Mucosa of descending colon (tissue), 3 donors: ENCODE measurements at regions not wholly inside any gene's neighbourhood (a gene's known extent, or its start where the extent isn't known, plus 50 kb on each side); places are given as distances from the start of the nearest gene placed in this dataset.

Source experiments
- ATAC-seq: fragments of 200-7000 bp; cut with Tn5 transposase; one replicate; pipeline ENCODE4 v1.9.1; 2020; ENCODE audit warnings: mild to moderate bottlenecking, moderate library complexity
- DNase-seq, 3 donors: peaks; one replicate each; pipeline ENCODE4 v3.0.0-alpha.2; 2020
- H3K36me3 ChIP-seq: fragments of 200-600 bp; one replicate; pipeline ENCODE4 v1.8.0; 2021; ENCODE audit warnings: low read depth, mild to moderate bottlenecking
- H3K4me1 ChIP-seq: fragments of 200-600 bp; one replicate; pipeline ENCODE4 v1.8.0; 2021; ENCODE audit warnings: low read depth, mild to moderate bottlenecking
- H3K4me3 ChIP-seq: fragments of 200-600 bp; one replicate; pipeline ENCODE4 v1.8.0; 2021; ENCODE audit warnings: mild to moderate bottlenecking
- H3K9me3 ChIP-seq: fragments of 200-600 bp; one replicate; pipeline ENCODE4 v1.8.0; 2021; ENCODE audit warnings: mild to moderate bottlenecking
- intact Hi-C, 2 donors: fragments of 100-400 bp; cut with DNase I in 1 of 2; cut with micrococcal nuclease in 1 of 2; formaldehyde crosslinking; loops; one replicate each; pipeline versions ENCODE4 v1.11.0 to v1.11.1; 2022; cut with DNase I, micrococcal nuclease
- TF ChIP-seq, protein P1 (sequence below): fragments of 200-600 bp; IDR thresholded peaks from one replicate; pipeline ENCODE4 v1.8.0; 2022; ENCODE audit warnings: antibody characterized with exemption, mild to moderate bottlenecking
- donor health status: DM: no; HTN: no; CAD: no; lungs with moderate emphysema.
- donor health status: DM: no; HTN: no; CAD: no.
- donor health status: DM: no; HTN: yes; CAD: no.

DNA sequence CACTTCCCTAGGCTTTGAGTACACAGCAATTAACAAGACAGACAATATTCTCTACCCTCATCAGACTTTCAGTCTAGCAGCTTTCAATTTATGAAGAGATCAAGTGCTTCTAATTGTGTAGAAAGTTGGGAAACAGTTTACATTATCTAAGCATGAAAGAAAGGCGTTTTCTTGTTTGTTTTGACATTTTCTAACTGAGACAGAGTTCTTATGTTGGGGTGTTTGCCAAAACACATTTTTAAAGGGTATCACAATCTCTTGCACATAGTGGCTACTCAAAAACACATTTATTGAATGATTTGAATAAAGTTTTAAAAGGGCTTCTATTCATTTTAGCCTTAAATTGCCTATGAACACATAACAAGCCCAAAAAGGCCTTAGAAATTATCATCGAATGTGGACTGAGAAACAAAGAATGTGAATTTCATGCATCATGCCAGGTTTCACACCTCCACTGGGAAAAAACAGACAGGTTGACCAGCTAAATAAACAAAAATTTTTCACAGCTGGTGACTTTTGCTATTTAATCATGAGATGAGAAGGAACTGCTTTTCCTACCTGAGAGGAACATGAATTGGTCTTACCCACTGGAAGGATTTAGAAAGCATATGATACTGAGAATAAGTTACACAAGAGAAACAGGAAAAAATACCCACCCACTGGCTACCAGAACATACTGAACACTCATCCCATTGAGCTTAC lies 394.5 kb upstream of the PKN2 start:
- H3K4me3 ChIP-seq = no peak overlapping the region
- no peaks in the 10 kb centered on the region for H3K9me3 ChIP-seq
- H3K4me1 ChIP-seq = no peaks in the 10 kb centered on the region
- ATAC-seq = no peak
- TF ChIP-seq, protein P1, sequence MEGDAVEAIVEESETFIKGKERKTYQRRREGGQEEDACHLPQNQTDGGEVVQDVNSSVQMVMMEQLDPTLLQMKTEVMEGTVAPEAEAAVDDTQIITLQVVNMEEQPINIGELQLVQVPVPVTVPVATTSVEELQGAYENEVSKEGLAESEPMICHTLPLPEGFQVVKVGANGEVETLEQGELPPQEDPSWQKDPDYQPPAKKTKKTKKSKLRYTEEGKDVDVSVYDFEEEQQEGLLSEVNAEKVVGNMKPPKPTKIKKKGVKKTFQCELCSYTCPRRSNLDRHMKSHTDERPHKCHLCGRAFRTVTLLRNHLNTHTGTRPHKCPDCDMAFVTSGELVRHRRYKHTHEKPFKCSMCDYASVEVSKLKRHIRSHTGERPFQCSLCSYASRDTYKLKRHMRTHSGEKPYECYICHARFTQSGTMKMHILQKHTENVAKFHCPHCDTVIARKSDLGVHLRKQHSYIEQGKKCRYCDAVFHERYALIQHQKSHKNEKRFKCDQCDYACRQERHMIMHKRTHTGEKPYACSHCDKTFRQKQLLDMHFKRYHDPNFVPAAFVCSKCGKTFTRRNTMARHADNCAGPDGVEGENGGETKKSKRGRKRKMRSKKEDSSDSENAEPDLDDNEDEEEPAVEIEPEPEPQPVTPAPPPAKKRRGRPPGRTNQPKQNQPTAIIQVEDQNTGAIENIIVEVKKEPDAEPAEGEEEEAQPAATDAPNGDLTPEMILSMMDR = no peak
- H3K36me3 ChIP-seq = no peaks in the 10 kb centered on the region
- no peak for DNase-seq
- intact Hi-C loops = no loop called here

DNA sequence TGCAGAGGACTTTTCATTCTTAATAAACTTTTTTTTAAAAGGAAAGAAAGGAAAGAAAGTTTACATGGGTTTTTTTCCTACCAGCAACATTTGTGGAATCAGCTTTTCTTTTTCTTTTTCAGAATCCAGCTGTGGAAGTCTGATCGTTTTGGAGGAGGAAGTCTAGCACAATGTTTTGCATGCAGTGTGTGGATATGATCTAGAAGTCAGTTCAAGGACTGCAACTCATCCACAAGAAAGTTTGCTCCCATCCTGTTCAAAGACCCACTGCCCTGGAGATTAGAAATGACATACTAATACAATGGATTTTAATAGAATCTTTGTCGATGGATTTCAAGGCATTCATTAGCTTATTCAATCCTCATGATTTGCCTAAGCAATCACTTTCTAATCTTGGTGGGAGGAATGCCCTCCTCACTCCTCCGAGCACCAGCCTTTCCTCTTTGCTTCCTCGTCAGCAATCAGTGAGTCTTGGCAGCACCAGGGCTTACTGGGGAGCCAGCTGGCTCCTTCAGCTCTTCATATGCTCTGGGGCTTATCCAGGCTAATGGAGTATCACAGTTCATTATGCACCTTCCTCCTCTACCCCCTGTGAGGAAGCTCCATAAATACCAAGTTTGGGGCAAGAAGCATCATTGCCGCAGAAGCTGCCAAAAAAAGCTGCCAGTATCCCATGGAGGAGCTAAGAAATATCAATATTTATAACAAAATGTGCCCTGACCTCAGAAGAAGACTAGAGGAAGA lies 392.3 kb upstream of the PKN2 start:
- H3K4me3 ChIP-seq = no peak overlapping the region
- intact Hi-C loops = no loop called here
- H3K9me3 ChIP-seq = no peaks in the 10 kb centered on the region
- no peaks in the 10 kb centered on the region for H3K36me3 ChIP-seq
- no peaks in the 10 kb centered on the region for H3K4me1 ChIP-seq
- TF ChIP-seq, protein P1 = no peak
- no peak for DNase-seq
- no peak for ATAC-seq

DNA sequence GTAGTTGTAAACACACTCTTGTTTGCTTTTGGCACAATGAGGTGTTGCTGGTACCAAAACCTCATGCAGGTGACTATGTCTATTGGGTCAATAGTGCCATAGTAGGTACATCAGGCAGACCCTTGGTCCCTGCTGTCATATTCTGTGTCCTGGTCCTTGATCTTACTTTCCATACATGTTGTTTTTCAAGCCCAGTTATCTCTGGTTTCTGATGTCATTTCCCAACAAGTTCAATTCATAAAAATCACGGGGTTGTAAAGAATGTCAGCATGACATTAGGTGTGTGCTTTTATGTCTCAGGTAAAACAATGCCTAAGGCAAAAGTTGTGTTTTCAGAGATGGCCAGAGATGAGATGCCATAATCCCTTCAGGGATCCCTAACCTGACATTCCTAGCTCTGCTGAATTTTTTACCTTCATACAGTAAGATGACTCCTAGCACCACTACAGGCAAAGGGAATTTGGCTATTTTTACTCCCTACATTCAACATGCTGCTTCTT lies 390.3 kb upstream of the PKN2 start:
- Histone ChIP-seq H3K4me3 (no peak overlapping the region), H3K9me3 (no peaks in the 10 kb centered on the region), H3K36me3 (no peaks in the 10 kb centered on the region), H3K4me1 (no peaks in the 10 kb centered on the region)
- DNase-seq = no peak
- TF ChIP-seq, protein P1 = no peak
- intact Hi-C loops = no loop called here
- no peak for ATAC-seq

DNA sequence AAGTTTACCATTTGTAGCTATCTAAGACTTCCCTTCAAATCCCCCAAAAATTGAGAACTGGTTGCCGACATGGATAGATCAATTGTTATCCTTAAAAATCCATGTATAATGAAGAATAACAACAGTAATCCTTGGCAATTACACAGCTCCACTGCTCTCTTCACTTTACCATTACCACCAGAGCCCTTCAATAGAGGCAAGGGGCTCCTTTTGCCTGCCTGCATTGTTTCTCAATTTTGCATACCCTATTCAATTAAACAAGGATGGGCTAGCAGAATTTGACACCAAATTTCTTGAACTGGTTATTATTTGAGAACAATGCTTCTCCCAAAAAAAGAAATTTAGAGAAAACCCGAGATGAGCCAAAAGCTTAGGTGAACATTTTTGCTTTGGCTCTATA lies 387.8 kb upstream of the PKN2 start:
- TF ChIP-seq, protein P1 = no peak
- Histone ChIP-seq H3K4me1 (no peaks in the 10 kb centered on the region), H3K36me3 (no peaks in the 10 kb centered on the region), H3K4me3 (no peak overlapping the region), H3K9me3 (no peaks in the 10 kb centered on the region)
- ATAC-seq (no peak), DNase-seq (no peak)
- intact Hi-C loops = no loop called here

DNA sequence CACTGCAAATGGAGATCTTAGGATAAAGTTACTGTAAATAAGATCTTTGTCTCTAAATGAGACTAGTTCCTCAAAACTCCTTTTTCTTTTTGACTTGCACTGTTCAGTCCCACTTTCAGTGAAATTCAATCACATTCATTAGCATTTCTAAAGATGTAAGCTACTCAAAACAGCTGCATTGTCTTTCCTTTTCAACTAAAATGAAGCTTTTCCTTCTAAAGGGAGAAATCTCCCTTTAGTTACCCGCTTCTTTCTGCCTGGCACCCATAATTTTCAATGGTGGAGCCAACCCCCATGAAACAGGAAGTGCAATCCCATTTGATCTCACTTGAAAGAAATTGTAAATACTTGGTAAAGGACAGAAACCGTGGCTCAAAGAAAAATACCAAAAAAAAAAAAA lies 387.4 kb upstream of the PKN2 start:
- Histone ChIP-seq H3K4me1 (no peaks in the 10 kb centered on the region), H3K9me3 (no peaks in the 10 kb centered on the region), H3K4me3 (no peak overlapping the region), H3K36me3 (no peaks in the 10 kb centered on the region)
- intact Hi-C loops = no loop called here
- TF ChIP-seq, protein P1 = no peak
- no peak for ATAC-seq
- DNase-seq = no peak
